ENCODE measurements at regions not wholly inside any gene's neighbourhood (a gene's known extent, or its start where the extent isn't known, plus 50 kb on each side); places are given as distances from the start of the nearest gene placed in this dataset.

GRCh38 chr5:14090755-14091154, 52.4 kb upstream of the TRIO start:
- DNase-seq: no peak

GRCh38 chr5:14090290-14090689, 52.9 kb upstream of the TRIO start:
- DNase-seq: no peak

GRCh38 chr5:14089198-14089597, 53.9 kb upstream of the TRIO start:
- no peak for DNase-seq

- no peak for DNase-seq
These were observed 56.9 kb upstream of the TRIO start for GRCh38 chr5:14086261-14086660.

GRCh38 chr5:14082973-14083372, 60.2 kb upstream of the TRIO start:
- no peak for DNase-seq

- DNase-seq: no peak
These were observed 60.6 kb upstream of the TRIO start for GRCh38 chr5:14082523-14082922.

GRCh38 chr5:14081791-14082190, 61.4 kb upstream of the TRIO start:
- no peak for DNase-seq

- DNase-seq: no peak
These were observed 64.4 kb upstream of the TRIO start for GRCh38 chr5:14078716-14079115.

GRCh38 chr5:14077501-14077900, 65.6 kb upstream of the TRIO start:
- DNase-seq: no peak

- DNase-seq: no peak
These were observed 66.6 kb upstream of the TRIO start for GRCh38 chr5:14076561-14076960.

GRCh38 chr5:14075937-14076336, 67.2 kb upstream of the TRIO start:
- no peak for DNase-seq

GRCh38 chr5:14071433-14071832, 71.7 kb upstream of the TRIO start:
- no peak for DNase-seq

- no peak for DNase-seq
These were observed 74.1 kb upstream of the TRIO start for GRCh38 chr5:14069021-14069420.

GRCh38 chr5:14068136-14068535, 75.0 kb upstream of the TRIO start:
- no peak for DNase-seq

GRCh38 chr5:14066326-14066725, 76.8 kb upstream of the TRIO start:
- no peak for DNase-seq

GRCh38 chr5:14064841-14065240, 78.3 kb upstream of the TRIO start:
- DNase-seq: no peak

- no peak for DNase-seq
These were observed 79.5 kb upstream of the TRIO start for GRCh38 chr5:14063691-14064090.

GRCh38 chr5:14063138-14063537, 80.0 kb upstream of the TRIO start:
- DNase-seq: no peak

GRCh38 chr5:14062178-14062577, 81.0 kb upstream of the TRIO start:
- DNase-seq: no peak

- no peak for DNase-seq
These were observed 82.0 kb upstream of the TRIO start for GRCh38 chr5:14061106-14061505.

GRCh38 chr5:14060218-14060617, 82.9 kb upstream of the TRIO start:
- no peak for DNase-seq

- no peak for DNase-seq
These were observed 83.3 kb upstream of the TRIO start for GRCh38 chr5:14059810-14060209.

- no peak for DNase-seq
These were observed 85.9 kb upstream of the TRIO start for GRCh38 chr5:14057289-14057688.

- DNase-seq: no peak
These were observed 87.1 kb upstream of the TRIO start for GRCh38 chr5:14056039-14056438.

GRCh38 chr5:14054965-14055963, 87.9 kb upstream of the TRIO start:
- DNase-seq: no peak
